Common myeloid progenitor, CD34-positive (primary cell): ENCODE measurements at regions not wholly inside any gene's neighbourhood (a gene's known extent, or its start where the extent isn't known, plus 50 kb on each side); places are given as distances from the start of the nearest gene placed in this dataset.

ENCODE experiments used
- CTCF ChIA-PET: fragments of 350-600 bp; sonication (Branson Sonifier 250); formaldehyde crosslinking; loops from one replicate; lab custom pipeline; 2021; ENCODE audit warnings: antibody characterized with exemption; lab: Charles Lee
- POLR2A ChIA-PET: fragments of 350-600 bp; sonication (Branson Sonifier 250); formaldehyde crosslinking; loops from one replicate; lab custom pipeline; 2021; ENCODE audit warnings: antibody characterized with exemption; lab: Charles Lee
- DNase-seq, 3 donors: peaks; one replicate each; pipeline versions ENCODE4 v3.0.0 to v3.0.0-alpha.2; 2013
- H3K27ac ChIP-seq, 2 experiments: 1 replicate in 1 of 2; 2 replicates in 1 of 2; pipeline ENCODE4 v1.7.0; 2013; ENCODE audit warnings: inconsistent platforms in 2 of 2, low read length in 2 of 2, mild to moderate bottlenecking in 2 of 2, low read depth in 1 of 2, moderate library complexity in 1 of 2; ENCODE audit not compliant: severe bottlenecking in 2 of 2, insufficient read depth in 1 of 2, poor library complexity in 1 of 2
- H3K27me3 ChIP-seq, 5 experiments: replicated peaks in 2 of 5; 1 replicate in 3 of 5; 2 replicates in 2 of 5; pipeline versions ENCODE4 v1.6.1 to v1.7.0; 2013; ENCODE audit warnings: low read length in 4 of 5, mild to moderate bottlenecking in 2 of 5, moderate library complexity in 2 of 5, inconsistent platforms in 1 of 5; ENCODE audit not compliant: insufficient read depth in 5 of 5, control insufficient read depth in 4 of 5
- H3K36me3 ChIP-seq, 4 experiments: 1 replicate in 2 of 4; 2 replicates in 2 of 4; pipeline versions ENCODE4 v1.6.1 to v1.7.0; 2013; ENCODE audit warnings: low read length in 3 of 4, control low read depth in 1 of 4, mild to moderate bottlenecking in 1 of 4; ENCODE audit not compliant: control insufficient read depth in 4 of 4, insufficient read depth in 4 of 4
- H3K4me1 ChIP-seq, 4 experiments: 1 replicate in 3 of 4; 2 replicates in 1 of 4; pipeline versions ENCODE4 v1.6.1 to v1.7.1; 2013; ENCODE audit warnings: low read length in 3 of 4, mild to moderate bottlenecking in 3 of 4, control low read depth in 1 of 4, inconsistent platforms in 1 of 4, moderate library complexity in 1 of 4; ENCODE audit not compliant: control insufficient read depth in 4 of 4, insufficient read depth in 4 of 4; ENCODE audit errors: control extremely low read depth in 1 of 4
- H3K4me3 ChIP-seq, 7 experiments: 1 replicate in 4 of 7; 2 replicates in 3 of 7; pipeline versions ENCODE4 v1.5.1 to v1.7.0; 2013; ENCODE audit warnings: mild to moderate bottlenecking in 7 of 7, low read length in 6 of 7, moderate library complexity in 6 of 7, inconsistent platforms in 2 of 7, low read depth in 2 of 7, control low read depth in 1 of 7; ENCODE audit not compliant: insufficient read depth in 4 of 7, control insufficient read depth in 1 of 7; ENCODE audit errors: extremely low read depth in 1 of 7
- H3K9me3 ChIP-seq, 5 experiments: 1 replicate in 4 of 5; 2 replicates in 1 of 5; pipeline versions ENCODE4 v1.6.1 to v1.7.1; 2013; ENCODE audit warnings: low read length in 4 of 5, mild to moderate bottlenecking in 2 of 5, inconsistent platforms in 1 of 5, low read depth in 1 of 5, moderate library complexity in 1 of 5; ENCODE audit not compliant: control insufficient read depth in 4 of 5, insufficient read depth in 2 of 5; ENCODE audit errors: control extremely low read depth in 1 of 5
- WGBS: methylation state at CpG from one replicate; pipeline ENCODE4 v1.1.5; 2013; ENCODE audit not compliant: insufficient coverage; 5-methylcytosine and 5-hydroxymethylcytosine counted together

DNA sequence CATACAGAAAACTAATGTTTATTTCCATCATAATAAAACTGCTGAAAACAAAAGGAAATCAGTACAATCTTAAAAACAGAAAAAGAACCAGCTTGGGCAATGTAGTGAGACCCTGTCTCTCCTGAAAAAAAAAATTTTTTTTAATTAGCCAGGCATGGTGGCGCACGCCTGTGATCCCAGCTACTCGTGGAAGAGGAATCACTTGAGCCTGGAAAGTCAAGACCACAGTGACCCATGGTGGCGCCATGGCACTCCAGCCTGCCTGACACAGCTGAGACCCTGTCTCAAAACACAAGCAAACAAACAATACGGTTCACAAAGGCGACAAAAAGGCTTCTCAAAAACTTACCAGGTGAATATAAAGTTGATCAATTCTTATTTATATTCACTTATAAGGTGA lies 289.7 kb downstream of the BRD1 start:
- Histone ChIP-seq H3K9me3 (no peaks in the 10 kb centered on the region), H3K27ac (no peak overlapping the region), H3K36me3 (peaks cover 0 to 6% (median 2%) of the 10 kb centered on the region in 4 experiments), H3K27me3 (no peaks in the 10 kb centered on the region), H3K4me1 (no peaks in the 10 kb centered on the region), H3K4me3 (no peak overlapping the region)
- CTCF ChIA-PET = no interaction called here
- no peak for DNase-seq
- POLR2A ChIA-PET = no interaction called here
- WGBS = 95% methylated on average over 4 of the region's 6 CpGs

DNA sequence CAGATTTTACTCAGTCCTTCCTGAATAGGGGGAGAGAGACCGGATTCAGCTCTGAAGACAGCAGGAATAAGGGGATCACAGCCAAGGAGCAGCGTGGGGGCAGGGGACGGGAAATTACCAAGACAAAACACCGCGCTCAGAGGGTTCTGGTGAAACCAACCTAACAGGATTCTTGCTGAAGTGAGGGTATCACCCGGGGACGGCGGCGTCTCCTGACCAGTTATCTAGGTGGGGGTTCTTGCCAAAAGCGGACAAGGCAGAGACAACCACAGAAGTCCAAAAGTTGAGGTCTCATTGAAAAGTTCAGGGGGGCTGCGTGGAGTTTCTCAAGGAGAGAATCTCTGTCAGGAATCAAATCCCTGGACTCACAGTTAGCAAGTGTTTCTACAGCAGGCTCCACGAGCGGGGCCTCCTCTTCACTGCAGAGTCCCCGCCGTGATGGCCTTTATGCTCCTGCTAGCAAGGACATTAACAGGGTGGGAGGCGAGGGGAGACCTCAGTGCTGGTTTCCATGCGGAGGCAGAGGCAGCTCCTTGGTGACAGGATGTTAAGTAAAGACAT lies 291.0 kb downstream of the BRD1 start:
- H3K9me3 ChIP-seq = no peaks in the 10 kb centered on the region
- CTCF ChIA-PET = no interaction called here
- H3K4me3 ChIP-seq = no peak overlapping the region
- POLR2A ChIA-PET = no interaction called here
- 93% methylated on average over 17 of the region's 17 CpGs for WGBS
- peaks cover 0 to 6% (median 2%) of the 10 kb centered on the region in 4 experiments for H3K36me3 ChIP-seq
- no peaks in the 10 kb centered on the region for H3K4me1 ChIP-seq
- H3K27ac ChIP-seq = no peak overlapping the region
- H3K27me3 ChIP-seq = no peaks in the 10 kb centered on the region
- no peak for DNase-seq

DNA sequence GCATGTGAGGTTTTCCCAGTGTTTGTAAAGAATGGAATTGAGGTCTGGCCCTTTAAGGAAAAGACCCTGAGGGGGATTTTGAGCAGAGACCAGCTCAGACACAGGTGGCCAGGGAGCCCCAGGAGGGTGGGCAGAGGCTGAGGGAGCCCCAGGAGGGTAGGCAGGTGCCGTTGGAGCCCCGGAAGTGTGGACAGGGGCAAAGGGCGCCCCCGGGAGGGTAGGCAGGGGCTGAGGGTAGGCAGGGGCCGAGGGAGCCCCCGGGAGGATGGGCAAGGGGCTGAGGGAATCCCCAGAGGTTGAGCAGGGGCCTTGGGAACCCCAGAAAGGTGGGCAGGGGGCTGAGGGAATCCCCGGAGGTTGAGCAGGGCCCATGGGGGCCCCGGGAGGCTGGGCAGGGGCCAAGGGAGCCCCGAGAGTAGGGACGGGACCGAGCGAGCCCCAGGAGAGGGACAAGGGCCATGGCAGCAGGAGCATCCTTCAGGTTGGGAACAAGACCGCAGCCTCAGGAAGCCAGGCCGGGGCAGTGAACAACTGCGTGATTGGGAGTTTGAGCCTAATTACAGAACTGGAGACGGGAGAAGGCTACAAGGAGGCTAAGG lies 292.0 kb downstream of the BRD1 start:
- Histone ChIP-seq H3K4me1 (no peaks in the 10 kb centered on the region), H3K4me3 (no peak overlapping the region), H3K9me3 (no peaks in the 10 kb centered on the region), H3K27ac (no peak overlapping the region), H3K27me3 (no peaks in the 10 kb centered on the region), H3K36me3 (peaks cover 0 to 10% (median 2%) of the 10 kb centered on the region in 4 experiments)
- ChIA-PET CTCF (no interaction called here), POLR2A (no interaction called here)
- WGBS = 95% methylated on average over 16 of the region's 16 CpGs
- DNase-seq = no peak

DNA sequence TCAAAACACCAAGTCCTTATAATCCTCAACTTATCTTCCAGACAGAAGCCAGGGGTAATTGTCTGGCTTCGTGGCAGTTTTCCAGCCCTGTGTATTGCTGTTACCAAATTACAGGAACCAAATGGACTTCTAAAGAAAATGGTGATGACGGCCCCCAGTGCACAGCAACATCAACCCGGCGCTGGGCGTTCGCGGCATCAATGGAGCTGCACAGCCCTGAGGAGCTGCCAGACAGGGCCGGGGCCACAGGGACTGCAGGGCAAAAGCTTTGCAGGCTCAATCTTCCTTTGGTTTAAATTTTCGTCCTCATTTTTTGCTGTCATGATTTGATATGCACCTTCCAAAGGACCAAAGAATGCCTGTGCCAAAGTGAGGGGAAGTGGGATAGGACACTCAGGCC lies 292.5 kb downstream of the BRD1 start:
- H3K27ac ChIP-seq = no peak overlapping the region
- 97% methylated on average over 9 of the region's 9 CpGs for WGBS
- H3K9me3 ChIP-seq = peaks cover 0 to 2% (median 0%) of the 10 kb centered on the region in 5 experiments
- H3K27me3 ChIP-seq = no peaks in the 10 kb centered on the region
- CTCF ChIA-PET = no interaction called here
- H3K36me3 ChIP-seq = peaks cover 0 to 10% (median 0%) of the 10 kb centered on the region in 4 experiments
- no peak for DNase-seq
- no peaks in the 10 kb centered on the region for H3K4me1 ChIP-seq
- POLR2A ChIA-PET = no interaction called here
- no peak overlapping the region for H3K4me3 ChIP-seq

DNA sequence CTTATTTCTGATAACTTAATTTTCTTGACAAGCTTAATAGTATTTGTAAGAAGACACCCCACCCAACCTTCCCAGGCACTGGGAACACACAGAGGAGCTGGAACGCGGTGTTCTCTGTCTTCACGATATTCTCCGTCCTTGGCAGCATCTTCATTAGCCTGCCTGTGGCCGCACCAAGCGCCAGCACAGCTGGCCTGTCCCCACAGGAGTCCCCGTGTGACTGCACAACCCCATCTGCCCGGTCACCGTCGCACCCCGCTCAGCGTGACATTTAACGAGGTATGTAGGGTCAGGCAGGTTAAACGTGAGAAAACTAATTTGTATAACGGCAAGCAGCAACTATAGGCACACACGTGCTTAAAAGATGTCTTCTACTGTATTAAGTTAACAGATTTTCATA lies 293.3 kb downstream of the BRD1 start:
- Histone ChIP-seq H3K4me1 (no peaks in the 10 kb centered on the region), H3K36me3 (peaks cover 0 to 12% (median 0%) of the 10 kb centered on the region in 4 experiments), H3K27me3 (no peaks in the 10 kb centered on the region), H3K27ac (no peak overlapping the region), H3K4me3 (no peak overlapping the region), H3K9me3 (peaks cover 0 to 5% (median 0%) of the 10 kb centered on the region in 5 experiments)
- POLR2A ChIA-PET = no interaction called here
- WGBS = 95% methylated on average over 11 of the region's 16 CpGs
- no peak for DNase-seq
- CTCF ChIA-PET = no interaction called here

DNA sequence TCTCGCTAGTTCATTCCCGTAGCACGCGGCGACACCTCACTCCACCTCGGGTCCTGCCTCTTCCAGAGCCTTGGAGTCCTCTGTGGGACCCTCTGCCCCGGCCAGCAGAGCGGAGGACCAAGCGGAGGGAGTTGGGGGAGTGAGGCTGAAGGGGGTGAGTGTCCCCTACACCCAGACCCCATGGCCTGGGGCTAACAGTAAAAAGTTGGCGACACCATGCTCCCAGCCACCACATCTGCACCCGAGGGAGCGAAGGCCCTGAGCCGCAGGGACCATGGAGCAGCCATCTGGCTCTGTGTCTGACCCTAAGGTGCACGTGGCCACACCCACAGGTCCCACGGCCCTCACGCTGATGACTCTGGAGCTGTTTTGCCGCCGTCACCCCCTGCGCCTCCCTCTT lies 293.8 kb downstream of the BRD1 start:
- H3K9me3 ChIP-seq = peaks cover 0 to 5% (median 0%) of the 10 kb centered on the region in 5 experiments
- 98% methylated on average over 15 of the region's 19 CpGs for WGBS
- ChIA-PET CTCF (no interaction called here), POLR2A (no interaction called here)
- H3K4me3 ChIP-seq = no peak overlapping the region
- no peaks in the 10 kb centered on the region for H3K27me3 ChIP-seq
- H3K27ac ChIP-seq = no peak overlapping the region
- no peak for DNase-seq
- no peaks in the 10 kb centered on the region for H3K4me1 ChIP-seq
- H3K36me3 ChIP-seq = peaks cover 0 to 9% (median 0%) of the 10 kb centered on the region in 4 experiments

DNA sequence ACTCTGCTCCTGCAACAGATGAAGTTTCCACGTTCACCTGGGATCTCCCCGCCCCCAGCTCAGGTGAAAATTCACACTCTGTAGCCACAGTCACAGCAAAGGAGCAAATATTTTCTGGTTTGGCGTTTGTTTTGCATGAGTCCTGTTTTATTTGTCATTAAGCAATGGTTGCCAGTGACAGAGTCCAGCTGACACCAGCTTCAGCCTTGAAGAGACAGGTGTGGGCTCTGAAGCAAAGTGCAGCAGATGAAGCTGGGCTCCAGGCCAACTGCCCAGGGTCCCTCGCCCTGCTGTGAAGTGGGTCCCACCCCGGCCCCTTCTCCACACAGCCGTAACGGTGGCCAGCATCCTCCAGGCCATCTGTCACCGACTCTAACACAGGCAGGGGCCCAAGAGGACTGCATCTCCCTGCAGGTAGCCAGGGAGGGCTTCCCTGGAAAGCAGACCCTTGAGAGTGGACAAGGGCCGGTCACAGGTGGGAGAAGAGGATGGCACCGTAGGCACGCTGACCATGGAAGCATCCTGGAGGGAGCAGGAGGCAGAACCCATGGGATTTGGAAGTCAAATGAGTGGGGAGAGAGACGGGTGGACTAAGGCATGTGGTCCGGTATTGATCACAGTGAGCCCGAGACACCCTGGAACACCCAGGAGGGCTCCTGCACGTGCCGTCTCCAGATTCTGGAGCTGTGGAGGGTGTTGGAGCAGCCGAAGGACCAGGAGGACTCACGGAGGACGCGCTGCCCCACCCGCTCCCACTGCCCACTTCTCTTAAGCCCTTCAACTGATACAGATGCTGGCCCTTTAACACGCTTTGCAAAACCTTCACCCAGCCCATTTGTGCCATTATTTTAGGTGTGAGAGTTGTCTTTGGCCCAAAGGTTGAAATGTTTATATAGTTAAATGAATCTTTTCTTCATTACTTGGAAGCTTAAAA lies 294.5 kb downstream of the BRD1 start:
- CTCF ChIA-PET = no interaction called here
- peaks cover 0 to 6% (median 0%) of the 10 kb centered on the region in 4 experiments for H3K36me3 ChIP-seq

More for the DNA sequence above, 294.5 kb downstream of the BRD1 start:
- POLR2A ChIA-PET = no interaction called here
- H3K4me3 ChIP-seq = no peak overlapping the region
- peaks cover 0 to 5% (median 0%) of the 10 kb centered on the region in 5 experiments for H3K9me3 ChIP-seq
- DNase-seq = no peak
- no peaks in the 10 kb centered on the region for H3K4me1 ChIP-seq
- no peak overlapping the region for H3K27ac ChIP-seq
- no peaks in the 10 kb centered on the region for H3K27me3 ChIP-seq
- WGBS = 97% methylated on average over 14 of the region's 22 CpGs
